Mammary epithelial cell (primary cell): ENCODE measurements at regions not wholly inside any gene's neighbourhood (a gene's known extent, or its start where the extent isn't known, plus 50 kb on each side); places are given as distances from the start of the nearest gene placed in this dataset.

ENCODE experiments used
- CTCF ChIP-seq, 2 donors: IDR thresholded peaks in 1 of 2; conservative IDR thresholded peaks in 1 of 2; 2 replicates each; pipeline ENCODE4 v1.5.1; 2011 to 2012; ENCODE audit warnings: inconsistent platforms in 2 of 2, low read length in 2 of 2, mild to moderate bottlenecking in 2 of 2, control low read depth in 1 of 2, low read depth in 1 of 2; ENCODE audit not compliant: insufficient read depth in 1 of 2; ENCODE audit errors: extremely low read depth in 1 of 2
- EZH2 ChIP-seq: IDR thresholded peaks from 2 replicates; pipeline ENCODE4 v1.6.1; 2012; ENCODE audit warnings: low read length, inconsistent platforms, borderline replicate concordance

- TF ChIP-seq CTCF (conservative IDR thresholded peaks at IDR 0.05 in 1 of 2, IDR thresholded peaks at IDR 0.05 in 1 of 2; ENCODE audit: extremely low read depth in 1 of 2, insufficient read depth in 1 of 2, low read depth in 1 of 2, low read length in 2 of 2) = no peak
- no peak for TF ChIP-seq EZH2
Observed at GRCh38 chr1:218659911-218660677, 315.0 kb downstream of the TGFB2 start.
